Panc1 (cell line): ENCODE measurements at regions not wholly inside any gene's neighbourhood (a gene's known extent, or its start where the extent isn't known, plus 50 kb on each side); places are given as distances from the start of the nearest gene placed in this dataset.

Experiments used
- ATAC-seq: fragments of 200-7000 bp; cut with Tn5 transposase; 2 replicates; pipeline ENCODE4 v1.9.1; 2020; ENCODE audit warnings: mild to moderate bottlenecking, moderate library complexity
- BruUV-seq: library from RNA; stranded (reverse); fragments of 400-500 nt; replicated peaks from 2 replicates; lab custom pipeline; 2021; lab: Mats Ljungman, UMichigan
- CTCF ChIA-PET: fragments of 300-600 bp; sonication (Branson Sonifier 250); formaldehyde crosslinking; loops from one replicate; lab custom pipeline; 2022; ENCODE audit warnings: antibody characterized with exemption; lab: Charles Lee
- POLR2A ChIA-PET: fragments of 300-600 bp; sonication (Branson Sonifier 250); formaldehyde crosslinking; loops from one replicate; lab custom pipeline; 2022; ENCODE audit warnings: antibody characterized with exemption; lab: Charles Lee
- DNase-seq: peaks from one replicate; pipeline ENCODE4 v3.0.0-alpha.2; 2010; ENCODE audit warnings: low read depth, low spot score
- H3K27ac ChIP-seq: 2 replicates; pipeline ENCODE4 v1.5.1; 2011; ENCODE audit warnings: mild to moderate bottlenecking, low read length, inconsistent platforms
- H3K27me3 ChIP-seq: fragments of 200-500 bp; sonication (Bioruptor generic); 2 replicates; pipeline ENCODE4 v1.6.0; 2014; ENCODE audit warnings: low read length, inconsistent platforms; ENCODE audit not compliant: control insufficient read depth, insufficient read depth
- H3K36me3 ChIP-seq: fragments of 200-500 bp; sonication (Bioruptor generic); 2 replicates; pipeline ENCODE4 v1.5.1; 2014; ENCODE audit warnings: inconsistent platforms, mild to moderate bottlenecking, low read length, moderate library complexity; ENCODE audit not compliant: control insufficient read depth, insufficient read depth
- H3K4me1 ChIP-seq: 2 replicates; pipeline ENCODE4 v1.5.1; 2011; ENCODE audit warnings: inconsistent platforms, mild to moderate bottlenecking, low read length, moderate library complexity; ENCODE audit not compliant: control insufficient read depth, insufficient read depth
- H3K4me3 ChIP-seq, 2 experiments: 2 replicates each; pipeline ENCODE4 v1.5.1; 2011 to 2012; ENCODE audit warnings: low read depth in 2 of 2, low read length in 2 of 2, mild to moderate bottlenecking in 2 of 2, inconsistent platforms in 1 of 2, moderate library complexity in 1 of 2
- H3K9me3 ChIP-seq: fragments of 200-500 bp; sonication (Bioruptor generic); 2 replicates; pipeline ENCODE4 v1.5.1; 2014; ENCODE audit warnings: low read depth, mild to moderate bottlenecking, inconsistent platforms, low read length, moderate library complexity; ENCODE audit not compliant: control insufficient read depth, insufficient read depth
- POLR2AphosphoS5 ChIP-seq: IDR thresholded peaks from 2 replicates; pipeline ENCODE4 v1.6.1; 2012; ENCODE audit warnings: mild to moderate bottlenecking, low read depth, low read length, moderate library complexity
- REST ChIP-seq, 2 experiments: IDR thresholded peaks; 2 replicates each; pipeline ENCODE4 v1.6.1; 2011 to 2012; ENCODE audit warnings: low read depth in 2 of 2, control low read depth in 1 of 2, low read length in 1 of 2, mild to moderate bottlenecking in 1 of 2, moderate library complexity in 1 of 2; ENCODE audit not compliant: insufficient read depth in 1 of 2
- SIN3A ChIP-seq: IDR thresholded peaks from 2 replicates; pipeline ENCODE4 v1.6.1; 2012; ENCODE audit warnings: low read depth, mild to moderate bottlenecking, low read length, moderate library complexity, borderline replicate concordance; ENCODE audit not compliant: insufficient read depth
- TCF7L2 ChIP-seq: IDR thresholded peaks from 2 replicates; pipeline ENCODE4 v1.6.1; 2011; ENCODE audit warnings: mild to moderate bottlenecking, low read depth, low read length, inconsistent platforms
- in situ Hi-C: cut with HindIII; loops from 2 replicates; pipeline ENCODE4 v1.10.0; 2016; ENCODE audit warnings: low sequenced_read_pairs, low pct_unique_long_range_greater_than_20kb
- intact Hi-C: fragments of 100-400 bp; cut with micrococcal nuclease; formaldehyde crosslinking; loops from one replicate; pipeline ENCODE4 v1.10.0; 2022; ENCODE audit not compliant: unreplicated experiment
- TF ChIP-seq, protein P1 (sequence below): fragments of 450-650 bp; IDR thresholded peaks from 2 replicates; pipeline ENCODE4 v1.5.1; 2017; ENCODE audit warnings: mild to moderate bottlenecking

GRCh38 chr2:240297256-240298116 is 138.0 kb upstream of the GPC1 start:
- Histone ChIP-seq H3K4me3 (no peak overlapping the region), H3K27me3 (no peaks in the 10 kb centered on the region), H3K27ac (no peak overlapping the region), H3K9me3 (no peaks in the 10 kb centered on the region), H3K36me3 (no peaks in the 10 kb centered on the region), H3K4me1 (no peaks in the 10 kb centered on the region)
- ChIA-PET CTCF (no interaction called here), POLR2A (no interaction called here)
- no peak for TF ChIP-seq TCF7L2
- TF ChIP-seq POLR2AphosphoS5 = no peak
- TF ChIP-seq, protein P1, sequence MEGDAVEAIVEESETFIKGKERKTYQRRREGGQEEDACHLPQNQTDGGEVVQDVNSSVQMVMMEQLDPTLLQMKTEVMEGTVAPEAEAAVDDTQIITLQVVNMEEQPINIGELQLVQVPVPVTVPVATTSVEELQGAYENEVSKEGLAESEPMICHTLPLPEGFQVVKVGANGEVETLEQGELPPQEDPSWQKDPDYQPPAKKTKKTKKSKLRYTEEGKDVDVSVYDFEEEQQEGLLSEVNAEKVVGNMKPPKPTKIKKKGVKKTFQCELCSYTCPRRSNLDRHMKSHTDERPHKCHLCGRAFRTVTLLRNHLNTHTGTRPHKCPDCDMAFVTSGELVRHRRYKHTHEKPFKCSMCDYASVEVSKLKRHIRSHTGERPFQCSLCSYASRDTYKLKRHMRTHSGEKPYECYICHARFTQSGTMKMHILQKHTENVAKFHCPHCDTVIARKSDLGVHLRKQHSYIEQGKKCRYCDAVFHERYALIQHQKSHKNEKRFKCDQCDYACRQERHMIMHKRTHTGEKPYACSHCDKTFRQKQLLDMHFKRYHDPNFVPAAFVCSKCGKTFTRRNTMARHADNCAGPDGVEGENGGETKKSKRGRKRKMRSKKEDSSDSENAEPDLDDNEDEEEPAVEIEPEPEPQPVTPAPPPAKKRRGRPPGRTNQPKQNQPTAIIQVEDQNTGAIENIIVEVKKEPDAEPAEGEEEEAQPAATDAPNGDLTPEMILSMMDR = no peak
- TF ChIP-seq SIN3A = no peak
- TF ChIP-seq REST (IDR thresholded peaks at IDR 0.05; ENCODE audit: insufficient read depth in 1 of 2, low read depth in 2 of 2, low read length in 1 of 2) = no peak
- in situ Hi-C loops (no loop called here), intact Hi-C loops (no loop called here)
- ATAC-seq = no peak; the same call in 1 of the 2 replicates
- no TSS peak for BruUV-seq
- no peak for DNase-seq

DNA sequence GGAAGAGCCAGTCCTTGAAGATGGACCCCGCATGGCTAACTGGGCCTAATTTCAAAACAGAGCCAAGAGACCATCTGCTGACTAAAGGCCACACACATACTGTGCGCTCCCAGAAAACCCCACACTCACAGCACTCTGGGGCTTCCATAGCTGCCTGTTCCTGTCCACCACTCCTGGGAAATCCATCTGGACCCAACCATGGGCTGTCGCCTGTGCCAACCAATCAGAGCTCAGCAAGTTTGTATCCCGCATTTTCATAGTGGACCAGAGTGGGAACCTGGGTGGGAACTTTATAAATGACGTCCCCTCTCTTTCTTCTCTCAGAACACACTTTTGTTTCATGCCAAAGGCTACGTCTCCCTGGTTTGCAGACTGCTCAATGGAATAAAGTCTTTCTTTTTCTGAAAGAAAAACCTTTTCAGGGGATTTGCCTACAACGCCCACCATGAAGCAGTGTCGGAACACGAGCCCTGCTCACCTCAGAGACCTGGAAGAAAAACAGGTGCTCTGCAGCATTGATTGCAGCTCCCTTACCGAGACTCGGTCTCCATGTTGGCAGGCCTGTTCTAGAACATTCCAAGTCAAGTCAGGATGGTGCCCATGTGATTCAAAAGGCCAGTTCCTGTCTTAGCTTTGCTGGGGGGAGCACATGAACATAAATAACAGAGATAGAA is 137.2 kb upstream of the GPC1 start:
- no peak for DNase-seq
- Histone ChIP-seq H3K4me3 (no peak overlapping the region), H3K9me3 (no peaks in the 10 kb centered on the region), H3K4me1 (no peaks in the 10 kb centered on the region), H3K27me3 (no peaks in the 10 kb centered on the region), H3K27ac (no peak overlapping the region), H3K36me3 (no peaks in the 10 kb centered on the region)
- POLR2A ChIA-PET = no interaction called here
- intact Hi-C loops = no loop called here
- in situ Hi-C loops = no loop called here
- no peak for ATAC-seq
- CTCF ChIA-PET = interaction anchor here (0.6 kb wide), 1 partner anchor 9 kb away, joined by 3 read pairs; no protein-coding TSS in a partner anchor
- TF ChIP-seq POLR2AphosphoS5 = no peak
- no peak for TF ChIP-seq SIN3A
- TF ChIP-seq TCF7L2 = no peak
- no peak for TF ChIP-seq REST (IDR thresholded peaks at IDR 0.05; ENCODE audit: insufficient read depth in 1 of 2, low read depth in 2 of 2, low read length in 1 of 2)
- TF ChIP-seq, protein P1 = no peak
- no TSS peak for BruUV-seq
